Esophagus muscularis mucosa (tissue), 4 donors: ENCODE measurements at regions not wholly inside any gene's neighbourhood (a gene's known extent, or its start where the extent isn't known, plus 50 kb on each side); places are given as distances from the start of the nearest gene placed in this dataset.

Source experiments
- DNase-seq: peaks from one replicate; pipeline ENCODE4 v3.0.0-alpha.2; 2017; ENCODE audit errors: extremely low spot score
- H3K27ac ChIP-seq, 4 donors: fragments of 200-600 bp; sonication (generic); replicated peaks in 1 of 4; 1 replicate in 3 of 4; 2 replicates in 1 of 4; pipeline ENCODE4 v1.5.1; 2016 to 2019; ENCODE audit warnings: mild to moderate bottlenecking in 1 of 4
- H3K27me3 ChIP-seq, 4 donors: fragments of 200-600 bp; sonication (generic); one replicate each; pipeline versions ENCODE4 v1.5.1 to v1.6.0; 2016 to 2019
- H3K36me3 ChIP-seq, 4 donors: fragments of 200-600 bp; sonication (generic); one replicate each; pipeline ENCODE4 v1.5.1; 2016 to 2019
- H3K4me1 ChIP-seq, 4 donors: fragments of 200-600 bp; sonication (generic); one replicate each; pipeline ENCODE4 v1.5.1; 2016 to 2019
- H3K4me3 ChIP-seq, 4 donors: fragments of 200-600 bp; sonication (generic); 1 replicate in 2 of 4; 2 replicates in 2 of 4; pipeline ENCODE4 v1.5.1; 2016 to 2019; ENCODE audit warnings: mild to moderate bottlenecking in 4 of 4, moderate library complexity in 1 of 4
- H3K9me3 ChIP-seq, 4 donors: fragments of 200-600 bp; sonication (generic); 1 replicate in 3 of 4; 2 replicates in 1 of 4; pipeline ENCODE4 v1.5.1; 2016 to 2019
- EP300 ChIP-seq: sonication (generic); formaldehyde crosslinking; IDR thresholded peaks from one replicate; pipeline ENCODE4 v1.6.1; 2017; ENCODE audit warnings: antibody characterized with exemption
- POLR2A ChIP-seq: fragments of 450-650 bp; IDR thresholded peaks from one replicate; pipeline ENCODE4 v1.6.1; 2017; ENCODE audit warnings: antibody characterized with exemption, moderate library complexity, mild to moderate bottlenecking, low read depth
- POLR2AphosphoS5 ChIP-seq, 2 donors: sonication (generic); formaldehyde crosslinking; IDR thresholded peaks; one replicate each; pipeline ENCODE4 v1.6.1; 2017; ENCODE audit warnings: antibody characterized with exemption in 2 of 2
- WGBS: methylation state at CpG from one replicate; pipeline ENCODE4 v1.1.5; 2018; 5-methylcytosine and 5-hydroxymethylcytosine counted together
- intact Hi-C: fragments of 100-400 bp; cut with DNase I; formaldehyde crosslinking; loops from one replicate; pipeline ENCODE4 v1.15.1; 2023
- TF ChIP-seq, protein P1 (sequence below), 3 experiments: fragments of 200-600 bp in 2 of 3; fragments of 450-650 bp in 1 of 3; sonication (generic) in 2 of 3; IDR thresholded peaks; one replicate each; pipeline ENCODE4 v1.5.1; 2017 to 2019; ENCODE audit warnings: antibody characterized with exemption in 3 of 3, mild to moderate bottlenecking in 2 of 3, moderate library complexity in 1 of 3

DNA sequence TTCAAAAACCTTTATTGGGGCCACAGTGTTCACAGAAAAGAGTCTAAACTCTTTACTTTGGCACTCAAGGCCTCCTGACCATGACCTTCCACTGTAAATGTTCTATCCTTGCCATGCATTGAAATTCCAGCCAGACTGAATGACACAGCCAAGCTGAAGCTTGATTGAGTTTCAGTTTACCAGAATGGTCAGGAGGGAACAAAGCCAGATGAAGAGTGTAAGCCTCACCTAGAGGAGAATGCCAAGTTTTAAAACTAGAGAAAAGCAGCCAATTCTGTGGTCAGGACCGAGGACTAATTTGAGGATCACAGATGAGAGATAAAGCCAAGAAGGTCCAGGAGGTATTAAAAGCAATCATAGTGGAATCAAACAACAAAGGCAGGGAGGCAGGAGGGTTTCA, 215.3 kb downstream of the KCNA4 start:
- no peak overlapping the region for H3K27ac ChIP-seq
- 38% methylated on average over 1 of the region's 1 CpG for WGBS
- H3K4me3 ChIP-seq = no peak overlapping the region
- no peaks in the 10 kb centered on the region for H3K9me3 ChIP-seq
- no peak for DNase-seq
- no peaks in the 10 kb centered on the region for H3K4me1 ChIP-seq
- H3K27me3 ChIP-seq = no peaks in the 10 kb centered on the region
- TF ChIP-seq POLR2A (no peak), POLR2AphosphoS5 (IDR thresholded peaks at IDR 0.05) (no peak), EP300 (no peak)
- TF ChIP-seq, protein P1, sequence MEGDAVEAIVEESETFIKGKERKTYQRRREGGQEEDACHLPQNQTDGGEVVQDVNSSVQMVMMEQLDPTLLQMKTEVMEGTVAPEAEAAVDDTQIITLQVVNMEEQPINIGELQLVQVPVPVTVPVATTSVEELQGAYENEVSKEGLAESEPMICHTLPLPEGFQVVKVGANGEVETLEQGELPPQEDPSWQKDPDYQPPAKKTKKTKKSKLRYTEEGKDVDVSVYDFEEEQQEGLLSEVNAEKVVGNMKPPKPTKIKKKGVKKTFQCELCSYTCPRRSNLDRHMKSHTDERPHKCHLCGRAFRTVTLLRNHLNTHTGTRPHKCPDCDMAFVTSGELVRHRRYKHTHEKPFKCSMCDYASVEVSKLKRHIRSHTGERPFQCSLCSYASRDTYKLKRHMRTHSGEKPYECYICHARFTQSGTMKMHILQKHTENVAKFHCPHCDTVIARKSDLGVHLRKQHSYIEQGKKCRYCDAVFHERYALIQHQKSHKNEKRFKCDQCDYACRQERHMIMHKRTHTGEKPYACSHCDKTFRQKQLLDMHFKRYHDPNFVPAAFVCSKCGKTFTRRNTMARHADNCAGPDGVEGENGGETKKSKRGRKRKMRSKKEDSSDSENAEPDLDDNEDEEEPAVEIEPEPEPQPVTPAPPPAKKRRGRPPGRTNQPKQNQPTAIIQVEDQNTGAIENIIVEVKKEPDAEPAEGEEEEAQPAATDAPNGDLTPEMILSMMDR (IDR thresholded peaks at IDR 0.05) = no peak
- intact Hi-C loops = no loop called here
- H3K36me3 ChIP-seq = no peaks in the 10 kb centered on the region

DNA sequence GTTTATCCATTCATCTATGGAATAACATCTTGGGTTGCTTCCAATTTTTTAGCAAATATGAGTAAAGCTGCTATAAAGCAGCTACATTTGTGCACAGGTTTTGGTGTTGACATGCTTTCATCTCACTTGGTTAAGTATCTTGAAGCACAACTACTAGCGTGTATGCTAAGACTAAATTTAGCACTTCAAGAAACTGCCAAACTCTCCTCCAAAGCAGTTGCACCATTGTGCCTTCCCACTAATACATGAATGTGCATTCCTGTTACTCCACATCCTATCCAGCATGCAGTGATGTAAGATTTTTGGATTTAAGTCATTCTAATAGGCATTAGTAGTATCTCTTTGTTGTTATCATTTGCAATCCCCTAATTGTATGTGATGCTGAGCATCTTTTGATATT, 230.7 kb downstream of the KCNA4 start:
- peaks cover 0 to 5% (median 0%) of the 10 kb centered on the region in 4 donors for H3K9me3 ChIP-seq
- 66% methylated on average over 1 of the region's 1 CpG for WGBS
- no peaks in the 10 kb centered on the region for H3K36me3 ChIP-seq
- H3K27me3 ChIP-seq = no peaks in the 10 kb centered on the region
- no peak overlapping the region for H3K27ac ChIP-seq
- intact Hi-C loops = no loop called here
- H3K4me3 ChIP-seq = no peak overlapping the region
- peaks cover 0 to 5% (median 3%) of the 10 kb centered on the region in 4 donors for H3K4me1 ChIP-seq
- DNase-seq = no peak
- TF ChIP-seq POLR2AphosphoS5 (IDR thresholded peaks at IDR 0.05) = no peak
- no peak for TF ChIP-seq EP300
- TF ChIP-seq POLR2A = no peak
- TF ChIP-seq, protein P1 (IDR thresholded peaks at IDR 0.05) = no peak

DNA sequence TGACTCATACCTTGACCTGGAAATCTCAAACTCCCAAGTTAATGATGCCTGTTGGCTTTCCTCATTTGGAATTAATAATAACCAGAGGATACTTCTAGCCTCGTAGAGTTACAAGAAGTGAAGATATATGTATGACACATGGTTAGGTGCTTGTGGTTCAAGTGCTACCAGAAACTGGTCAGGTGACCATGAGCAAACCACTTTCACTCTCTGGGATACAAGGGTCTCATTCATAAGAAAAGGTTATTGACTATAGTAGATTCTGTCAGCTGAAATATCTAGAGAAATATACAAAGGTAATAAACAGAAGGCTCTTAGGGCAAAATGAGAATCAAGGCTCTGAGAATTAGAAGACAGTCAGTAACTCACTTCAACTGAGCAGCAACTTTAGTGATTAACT, 233.3 kb downstream of the KCNA4 start:
- H3K4me1 ChIP-seq = peaks cover 3 to 12% (median 8%) of the 10 kb centered on the region in 4 donors
- no peak for DNase-seq
- H3K4me3 ChIP-seq = no peak overlapping the region
- no peak overlapping the region for H3K27ac ChIP-seq
- H3K27me3 ChIP-seq = no peaks in the 10 kb centered on the region
- no peaks in the 10 kb centered on the region for H3K36me3 ChIP-seq
- TF ChIP-seq, protein P1 (IDR thresholded peaks at IDR 0.05) = no peak
- no peaks in the 10 kb centered on the region for H3K9me3 ChIP-seq
- intact Hi-C loops = no loop called here
- WGBS = 61% methylated on average over 1 of the region's 1 CpG

DNA sequence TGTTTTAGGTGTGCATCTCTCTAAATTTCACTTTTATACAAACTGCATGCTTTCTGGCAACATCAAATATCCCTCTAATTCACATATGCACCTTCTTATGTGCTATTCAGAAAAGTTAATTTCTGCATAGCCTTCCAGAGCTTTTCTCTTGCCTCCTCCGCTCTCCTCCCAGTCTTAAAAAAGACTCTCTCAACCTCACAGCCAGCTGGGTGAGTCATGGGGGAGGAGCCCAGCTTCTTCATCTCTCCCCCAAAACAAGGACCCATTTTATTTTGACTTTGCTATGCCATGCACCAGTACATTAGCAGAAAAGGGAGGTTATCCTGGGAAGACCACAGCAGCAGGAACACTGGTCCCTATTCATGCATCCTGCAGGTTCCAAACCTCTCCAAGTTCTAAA, 234.4 kb downstream of the KCNA4 start:
- intact Hi-C loops = no loop called here
- TF ChIP-seq, protein P1 (IDR thresholded peaks at IDR 0.05) = no peak
- TF ChIP-seq POLR2A (no peak), EP300 (no peak), POLR2AphosphoS5 (IDR thresholded peaks at IDR 0.05) (no peak)
- H3K27ac ChIP-seq = no peak overlapping the region
- no peaks in the 10 kb centered on the region for H3K36me3 ChIP-seq
- H3K4me3 ChIP-seq = no peak overlapping the region
- no peak for DNase-seq
- no peaks in the 10 kb centered on the region for H3K27me3 ChIP-seq
- H3K4me1 ChIP-seq = peaks cover 3 to 12% (median 8%) of the 10 kb centered on the region in 4 donors
- no peaks in the 10 kb centered on the region for H3K9me3 ChIP-seq
- WGBS = 72% methylated on average over 1 of the region's 1 CpG

DNA sequence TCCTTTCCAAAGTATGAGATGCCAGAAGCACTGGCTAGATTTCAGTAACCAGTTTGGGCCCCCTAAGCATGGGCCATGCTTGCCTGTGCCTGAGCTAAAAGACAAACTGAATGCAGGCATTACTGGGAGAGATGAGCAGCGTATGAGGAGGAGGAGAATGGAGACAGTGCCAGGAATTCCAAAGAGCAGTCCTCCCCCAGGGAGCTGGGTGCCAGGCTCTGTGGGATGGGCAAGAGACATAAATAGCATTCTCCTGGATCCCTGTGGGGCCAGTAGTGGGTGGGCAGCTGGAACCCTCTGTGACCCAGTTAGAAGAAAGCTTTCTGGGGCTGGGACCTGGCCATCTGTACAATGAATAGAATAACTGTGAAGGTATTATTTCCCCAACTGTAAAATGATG, 235.6 kb downstream of the KCNA4 start:
- no peaks in the 10 kb centered on the region for H3K36me3 ChIP-seq
- DNase-seq = no peak
- no peak for TF ChIP-seq POLR2A
- H3K27me3 ChIP-seq = no peaks in the 10 kb centered on the region
- no peak overlapping the region for H3K4me3 ChIP-seq
- H3K27ac ChIP-seq = no peak overlapping the region
- intact Hi-C loops = no loop called here
- peaks cover 3 to 12% (median 8%) of the 10 kb centered on the region in 4 donors for H3K4me1 ChIP-seq
- no peaks in the 10 kb centered on the region for H3K9me3 ChIP-seq
- 38% methylated on average over 1 of the region's 1 CpG for WGBS
